ENCODE measurements at regions not wholly inside any gene's neighbourhood (a gene's known extent, or its start where the extent isn't known, plus 50 kb on each side); places are given as distances from the start of the nearest gene placed in this dataset.

DNA sequence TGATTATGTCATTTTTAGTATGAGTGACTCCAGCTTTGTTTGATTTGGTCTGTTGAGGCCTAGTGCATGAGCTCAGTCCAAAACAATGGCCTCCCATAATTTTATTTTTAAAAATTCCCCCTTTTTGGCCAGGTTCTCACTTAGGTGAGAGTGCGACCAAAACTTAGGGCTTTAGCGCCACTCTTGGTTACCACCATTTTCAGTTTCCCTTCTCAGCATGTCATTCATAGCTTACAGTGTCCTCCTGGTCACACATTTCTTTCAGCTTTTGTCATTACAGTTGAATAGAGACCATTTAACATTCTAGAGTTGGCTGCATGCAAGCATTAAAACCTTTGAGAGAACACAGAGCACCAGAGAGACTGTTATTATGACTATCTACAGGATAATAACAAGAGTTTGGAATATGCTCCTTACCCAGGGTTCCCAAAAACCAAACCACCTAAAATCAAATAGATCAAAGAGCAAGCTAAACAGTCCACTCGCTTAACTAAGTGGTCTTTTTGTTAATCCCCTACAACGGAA lies 85.4 kb downstream of the TLR5 start:
- no peak for ATAC-seq
- WGBS, 4 donors: 96 to 99% (median 97%) methylated on average over 4 of the region's 4 CpGs
- intact Hi-C loops (cut with DNase I): no loop called here
- Histone ChIP-seq H3K4me1 (no peaks in the 10 kb centered on the region), H3K27me3 (no peaks in the 10 kb centered on the region), H3K4me3 (no peak overlapping the region), H3K9me3 (no peaks in the 10 kb centered on the region), H3K36me3 (no peaks in the 10 kb centered on the region), H3K27ac (peak overlapping the region in 1 of 12 donors; percentile 60)
- no peak for DNase-seq
- TF ChIP-seq, protein P1, sequence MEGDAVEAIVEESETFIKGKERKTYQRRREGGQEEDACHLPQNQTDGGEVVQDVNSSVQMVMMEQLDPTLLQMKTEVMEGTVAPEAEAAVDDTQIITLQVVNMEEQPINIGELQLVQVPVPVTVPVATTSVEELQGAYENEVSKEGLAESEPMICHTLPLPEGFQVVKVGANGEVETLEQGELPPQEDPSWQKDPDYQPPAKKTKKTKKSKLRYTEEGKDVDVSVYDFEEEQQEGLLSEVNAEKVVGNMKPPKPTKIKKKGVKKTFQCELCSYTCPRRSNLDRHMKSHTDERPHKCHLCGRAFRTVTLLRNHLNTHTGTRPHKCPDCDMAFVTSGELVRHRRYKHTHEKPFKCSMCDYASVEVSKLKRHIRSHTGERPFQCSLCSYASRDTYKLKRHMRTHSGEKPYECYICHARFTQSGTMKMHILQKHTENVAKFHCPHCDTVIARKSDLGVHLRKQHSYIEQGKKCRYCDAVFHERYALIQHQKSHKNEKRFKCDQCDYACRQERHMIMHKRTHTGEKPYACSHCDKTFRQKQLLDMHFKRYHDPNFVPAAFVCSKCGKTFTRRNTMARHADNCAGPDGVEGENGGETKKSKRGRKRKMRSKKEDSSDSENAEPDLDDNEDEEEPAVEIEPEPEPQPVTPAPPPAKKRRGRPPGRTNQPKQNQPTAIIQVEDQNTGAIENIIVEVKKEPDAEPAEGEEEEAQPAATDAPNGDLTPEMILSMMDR (IDR thresholded peaks at IDR 0.05): no peak
- no peak for TF ChIP-seq POLR2A (IDR thresholded peaks at IDR 0.05)

Measured in heart left ventricle (tissue), 16 donors.